Posterior vena cava (tissue), 2 donors: ENCODE measurements at regions not wholly inside any gene's neighbourhood (a gene's known extent, or its start where the extent isn't known, plus 50 kb on each side); places are given as distances from the start of the nearest gene placed in this dataset.

ENCODE experiments used
- DNase-seq: peaks from one replicate; pipeline ENCODE4 v3.0.0-alpha.2; 2020; ENCODE audit warnings: low spot score
- intact Hi-C, 2 donors: fragments of 100-400 bp; cut with DNase I; formaldehyde crosslinking; loops; one replicate each; pipeline versions ENCODE4 v1.14.1 to v1.14.2; 2022 to 2023
- donor health status: DM: yes; HTN: yes; CAD: no.
- donor health status: DM: yes; HTN: yes; CAD: no.

DNA sequence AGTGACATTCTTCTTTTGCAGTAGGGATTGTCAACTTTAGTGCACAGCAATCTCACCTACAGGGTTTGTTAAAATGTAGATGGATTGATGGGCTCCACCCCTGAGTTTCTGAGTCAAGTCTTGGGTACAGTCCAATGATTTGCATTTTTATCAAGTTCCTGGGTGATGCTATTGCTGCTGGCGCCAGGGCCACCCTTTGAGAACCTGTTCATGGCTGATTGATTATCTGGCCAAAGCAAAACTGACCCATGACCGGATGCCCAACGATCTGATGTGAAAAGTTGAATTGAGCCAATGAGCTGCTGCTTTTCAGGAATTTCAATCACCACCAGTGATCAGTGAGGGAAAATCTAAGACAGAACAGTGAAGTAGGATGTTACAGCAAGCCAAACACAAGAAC lies 675.3 kb downstream of the TMEM182 start:
- DNase-seq: no peak
- intact Hi-C loops: no loop called here

DNA sequence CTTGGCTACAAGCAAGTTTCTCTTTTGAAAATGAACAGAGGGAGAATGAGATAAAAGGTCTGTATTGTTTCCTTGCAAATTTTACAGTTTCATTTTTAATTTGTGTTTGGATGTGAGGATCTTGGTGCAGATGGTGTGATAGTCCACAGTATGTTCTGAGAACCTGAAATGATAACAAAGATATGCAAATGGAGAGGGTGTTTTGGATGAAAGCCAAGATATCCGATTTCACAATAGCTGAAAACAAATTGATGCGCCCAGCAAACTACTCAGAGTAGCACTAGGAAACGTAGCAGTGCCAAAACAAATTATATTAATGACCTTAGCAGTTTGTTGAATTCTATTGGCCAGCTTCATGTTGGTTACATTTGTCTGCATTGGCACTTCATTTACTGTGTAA lies 683.5 kb downstream of the TMEM182 start:
- intact Hi-C loops: no loop called here

DNA sequence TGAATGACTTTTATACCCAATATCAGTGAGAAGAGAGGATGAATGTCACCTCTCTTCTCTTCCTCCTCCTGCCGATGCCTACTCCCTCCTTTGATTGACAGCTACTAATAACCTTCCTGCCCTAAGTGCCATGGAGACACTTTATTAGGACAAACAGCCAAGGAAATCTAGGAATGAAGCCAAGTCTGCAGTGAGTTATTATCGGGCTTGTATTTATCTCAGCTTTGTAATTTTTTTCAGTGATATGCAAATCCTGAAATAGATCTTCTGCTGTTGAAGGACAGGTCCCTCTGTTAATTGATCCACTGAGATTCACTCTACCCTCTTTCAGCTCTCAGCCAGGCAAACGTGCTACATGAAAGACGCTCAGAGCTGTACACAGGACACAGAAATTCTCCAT lies 686.7 kb downstream of the TMEM182 start:
- no peak for DNase-seq
- intact Hi-C loops: no loop called here

More for the DNA sequence above, 683.5 kb downstream of the TMEM182 start:
- DNase-seq: no peak

DNA sequence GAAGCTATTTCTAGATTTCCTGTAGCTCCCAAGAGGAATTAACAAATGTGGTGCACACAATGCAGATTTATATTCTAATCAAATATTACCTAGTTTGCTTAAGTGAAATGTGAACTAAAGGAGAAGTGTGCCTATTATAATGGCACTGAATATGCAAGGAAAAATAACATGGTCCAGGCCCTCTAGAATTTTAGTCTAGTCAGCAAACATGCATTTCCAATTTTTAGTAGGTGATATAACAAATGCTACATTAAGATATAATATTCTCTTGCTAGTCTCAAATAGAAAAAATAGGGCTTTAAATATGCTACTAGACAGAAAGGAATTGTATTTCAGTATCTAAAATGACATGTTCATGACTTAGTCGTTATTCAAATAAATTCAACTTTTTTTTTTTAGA lies 689.5 kb downstream of the TMEM182 start:
- DNase-seq: no peak
- intact Hi-C loops: no loop called here

DNA sequence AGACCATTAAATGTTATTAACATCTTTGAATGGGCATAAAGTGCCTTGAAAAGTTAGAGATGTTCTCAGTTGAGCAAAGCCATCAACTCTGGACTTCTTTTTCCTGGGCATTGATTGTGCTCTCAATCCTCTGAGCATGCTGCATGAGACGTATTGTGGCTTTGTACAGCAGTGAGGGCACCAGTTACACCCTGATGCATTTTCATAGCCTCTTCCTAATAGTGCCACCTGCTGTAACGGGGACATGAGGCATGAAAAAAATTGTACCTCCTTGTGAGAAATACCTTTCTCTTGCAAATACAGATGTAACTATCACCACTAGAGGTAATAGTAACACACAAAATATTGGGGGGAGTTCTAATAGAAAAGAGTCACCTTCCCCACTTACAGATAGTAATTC lies 697.5 kb downstream of the TMEM182 start:
- intact Hi-C loops: no loop called here
- DNase-seq: no peak

DNA sequence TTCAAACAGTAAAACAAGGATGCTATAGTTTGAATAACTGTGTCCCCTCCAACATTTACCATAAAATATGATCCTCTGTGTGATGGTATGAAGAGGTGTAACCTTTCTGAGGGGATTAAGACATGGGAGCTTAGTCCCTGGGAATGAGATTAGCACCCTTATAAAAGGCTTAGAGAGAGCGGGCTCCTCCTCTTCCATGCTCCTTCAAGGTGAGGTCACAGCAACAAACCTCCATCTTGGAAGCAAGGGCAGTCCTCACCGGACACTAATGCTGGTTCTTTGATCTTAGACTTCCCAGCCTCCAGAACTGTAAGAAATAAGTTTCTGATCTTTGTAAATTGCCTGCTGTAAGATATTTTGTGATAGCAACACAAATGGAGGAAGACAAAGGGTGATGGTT lies 700.3 kb downstream of the TMEM182 start:
- intact Hi-C loops: no loop called here
- DNase-seq: no peak

DNA sequence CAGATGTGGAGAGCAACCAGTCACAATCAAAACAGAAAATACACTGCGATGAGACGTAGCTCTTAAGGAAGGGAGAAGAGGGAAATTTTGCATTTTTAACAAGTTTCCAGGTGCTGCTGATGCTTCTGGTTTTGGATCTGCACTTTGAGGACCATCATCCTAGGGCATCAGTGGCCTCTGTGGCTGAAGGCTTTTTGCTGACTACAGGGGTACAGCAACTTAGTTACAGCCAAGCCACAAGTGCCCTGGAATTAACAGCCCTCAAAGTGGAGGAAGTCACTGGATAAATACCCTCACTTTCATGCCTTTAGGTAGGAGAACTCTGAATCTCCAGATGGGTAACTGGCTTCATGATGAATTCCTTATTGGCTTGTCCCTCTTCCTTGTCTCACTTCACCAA lies 700.9 kb downstream of the TMEM182 start:
- intact Hi-C loops: no loop called here
- no peak for DNase-seq

DNA sequence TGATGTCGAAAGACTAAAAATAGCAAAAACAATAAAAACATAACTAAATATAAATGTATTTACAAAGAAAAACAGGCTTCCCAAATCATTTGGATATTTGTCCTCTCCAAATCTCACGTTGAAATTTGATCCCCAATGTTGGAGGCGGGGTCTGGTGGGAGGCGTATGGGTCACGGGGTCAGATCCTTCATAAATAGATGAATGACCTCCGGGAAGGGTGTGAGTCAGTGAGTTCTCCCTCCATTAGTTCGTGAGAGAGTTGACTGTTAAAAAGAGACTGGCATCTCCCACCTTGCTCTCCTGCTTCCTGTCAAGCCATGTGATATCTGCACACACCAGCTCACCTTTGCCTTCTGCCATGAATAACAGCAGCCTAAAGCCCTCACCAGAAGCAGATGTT lies 703.0 kb downstream of the TMEM182 start:
- intact Hi-C loops: no loop called here
- no peak for DNase-seq

DNA sequence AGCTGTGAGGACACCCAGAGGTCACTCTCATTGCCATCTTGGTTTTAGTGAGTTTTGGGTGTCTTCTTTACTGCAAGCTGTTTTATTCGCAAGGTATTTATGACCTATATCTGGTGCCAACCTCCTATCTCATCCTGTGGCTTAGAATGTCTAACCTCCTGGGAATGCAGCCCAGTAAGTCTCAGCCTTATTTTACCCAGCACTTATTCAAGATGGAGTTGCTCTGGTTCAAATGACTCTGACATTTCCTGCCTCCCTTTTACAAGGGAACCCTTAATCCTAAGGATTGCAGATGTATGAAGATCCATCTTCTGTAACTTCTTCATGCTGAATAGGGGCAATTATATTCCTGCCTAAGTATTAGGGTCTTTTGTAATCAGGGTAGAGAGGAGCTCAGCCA lies 708.0 kb downstream of the TMEM182 start:
- DNase-seq: no peak
- intact Hi-C loops: no loop called here

DNA sequence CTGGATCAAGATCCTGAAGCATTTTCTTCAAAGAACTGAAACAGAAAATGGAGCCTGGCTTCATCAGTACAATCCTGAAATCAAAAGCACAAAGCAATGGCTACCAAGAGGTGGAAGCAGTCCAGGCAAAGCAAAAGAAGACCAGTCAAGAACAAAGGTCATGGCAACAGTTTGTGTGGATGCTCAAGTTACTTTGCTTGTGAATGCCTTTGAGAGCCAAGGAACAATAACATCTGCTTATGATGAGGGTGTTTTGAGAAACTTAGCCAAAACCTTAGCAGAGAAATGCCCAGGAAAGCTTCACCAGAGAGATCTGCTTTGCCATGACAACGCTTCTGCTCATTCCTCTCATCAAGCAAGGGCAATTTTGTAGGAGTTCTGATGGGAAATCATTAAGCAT lies 723.1 kb downstream of the TMEM182 start:
- intact Hi-C loops: no loop called here
- DNase-seq: no peak

DNA sequence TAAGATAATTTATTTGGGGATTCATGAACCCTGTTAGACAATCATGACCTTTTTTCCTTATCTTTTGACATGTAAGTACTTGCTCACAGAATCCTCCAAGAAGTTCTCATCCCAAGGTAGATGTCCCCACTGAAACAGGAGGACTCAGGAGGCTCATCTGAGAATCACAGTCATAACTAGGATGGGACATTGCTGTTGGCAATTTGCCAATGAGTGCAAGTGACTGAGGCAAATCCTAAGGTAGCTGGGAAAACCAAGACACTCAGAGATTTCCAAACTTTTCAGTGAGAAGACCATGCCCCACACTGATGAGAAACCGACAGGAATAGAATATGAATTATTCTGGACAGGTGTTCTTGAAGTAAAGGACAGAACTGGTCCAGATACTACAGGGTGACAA lies 735.0 kb downstream of the TMEM182 start:
- intact Hi-C loops: no loop called here
- DNase-seq: no peak

DNA sequence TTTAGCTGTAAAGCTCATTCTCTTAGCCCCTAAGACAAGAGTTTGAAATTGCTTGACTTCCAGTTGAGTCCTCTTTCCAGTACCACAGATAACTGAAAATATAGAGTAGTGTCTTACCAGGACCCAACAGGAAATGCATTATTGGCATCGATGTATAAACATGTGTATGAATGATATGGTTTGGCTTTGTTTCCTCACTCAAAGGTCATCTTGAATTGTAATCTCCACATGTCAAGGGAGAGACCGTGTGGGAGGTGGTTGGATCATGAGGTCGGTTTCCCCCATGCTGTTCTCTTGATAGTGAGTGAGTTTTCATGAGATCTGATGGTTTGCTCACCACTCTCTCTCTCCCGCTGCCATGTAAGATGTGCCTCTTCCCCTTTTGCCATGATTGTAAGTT lies 745.0 kb downstream of the TMEM182 start:
- intact Hi-C loops: no loop called here
- DNase-seq: no peak

DNA sequence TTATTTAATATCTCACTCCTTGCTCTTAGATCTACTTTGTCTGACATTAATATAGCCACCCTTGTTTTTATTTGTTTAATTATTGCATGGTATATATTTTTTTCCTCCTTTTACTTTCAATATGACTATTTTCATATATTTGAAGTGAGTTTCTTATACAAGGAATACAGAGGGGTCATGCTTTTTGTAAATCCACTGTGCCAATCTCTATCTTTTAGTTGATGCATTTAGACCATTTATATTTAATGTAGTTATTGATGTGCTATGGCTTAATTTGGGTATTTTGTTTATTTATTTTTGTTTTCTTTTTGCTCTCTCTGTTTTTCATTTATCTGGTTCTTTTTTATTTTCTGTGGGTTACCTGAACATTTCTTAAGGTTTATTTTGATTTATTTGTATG lies 750.6 kb downstream of the TMEM182 start:
- intact Hi-C loops: no loop called here
- no peak for DNase-seq

DNA sequence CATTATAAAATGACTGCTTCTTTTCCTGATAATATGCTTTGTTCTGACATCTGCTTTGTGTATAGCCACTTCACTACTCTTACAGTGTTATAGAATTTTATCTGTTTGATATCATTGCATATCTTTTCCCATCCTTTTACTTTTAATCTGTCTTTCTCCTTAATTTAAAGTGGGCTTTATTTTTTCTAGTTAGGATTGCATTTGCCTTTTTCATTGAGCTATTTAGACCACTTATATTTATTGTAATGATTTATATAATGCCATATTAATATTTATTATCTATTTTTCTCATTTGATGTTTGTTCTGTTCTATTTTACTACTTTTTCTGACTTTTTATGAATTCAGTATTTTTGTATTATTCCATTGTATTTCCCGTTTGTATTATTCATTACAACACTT lies 758.7 kb downstream of the TMEM182 start:
- DNase-seq: no peak
- intact Hi-C loops: no loop called here

DNA sequence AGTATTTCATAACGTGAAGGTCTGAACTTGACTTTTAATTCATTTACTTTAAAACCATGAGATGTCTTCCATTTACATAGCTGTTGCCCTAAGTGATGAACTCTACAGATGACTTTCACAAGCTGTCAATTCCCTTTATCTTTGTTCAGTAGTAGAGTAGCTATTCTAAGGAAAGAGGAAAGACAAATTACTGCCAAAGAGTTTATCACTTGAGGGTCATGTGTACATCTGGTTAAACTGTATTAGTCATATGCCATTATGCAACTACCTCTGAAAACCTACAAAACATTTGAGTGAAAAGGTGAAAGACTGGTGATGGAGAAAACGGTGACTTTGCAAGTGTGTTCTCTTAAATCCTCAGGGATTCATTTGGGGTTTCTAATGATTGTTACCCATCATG lies 763.9 kb downstream of the TMEM182 start:
- intact Hi-C loops: no loop called here
- no peak for DNase-seq

DNA sequence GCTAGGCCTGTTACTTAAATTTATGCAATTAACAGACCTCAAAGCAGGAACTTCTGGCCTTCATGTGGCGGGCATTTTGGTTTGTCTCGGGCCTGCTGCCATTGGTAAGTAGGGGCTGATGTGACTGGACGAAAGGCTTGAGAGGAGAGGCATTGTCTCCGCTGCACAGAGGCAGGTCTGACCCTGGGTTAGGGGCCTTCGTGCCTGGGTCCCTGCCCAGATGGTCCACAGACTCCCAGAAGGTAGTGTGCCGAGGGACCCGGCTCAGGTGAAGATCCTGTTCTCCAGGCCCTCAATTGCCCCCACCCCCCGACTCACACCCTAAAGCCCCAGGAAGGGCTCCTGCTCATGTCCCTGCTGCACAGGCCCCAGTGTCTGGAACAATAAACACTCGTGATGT lies 764.9 kb downstream of the TMEM182 start:
- intact Hi-C loops: no loop called here
- no peak for DNase-seq

DNA sequence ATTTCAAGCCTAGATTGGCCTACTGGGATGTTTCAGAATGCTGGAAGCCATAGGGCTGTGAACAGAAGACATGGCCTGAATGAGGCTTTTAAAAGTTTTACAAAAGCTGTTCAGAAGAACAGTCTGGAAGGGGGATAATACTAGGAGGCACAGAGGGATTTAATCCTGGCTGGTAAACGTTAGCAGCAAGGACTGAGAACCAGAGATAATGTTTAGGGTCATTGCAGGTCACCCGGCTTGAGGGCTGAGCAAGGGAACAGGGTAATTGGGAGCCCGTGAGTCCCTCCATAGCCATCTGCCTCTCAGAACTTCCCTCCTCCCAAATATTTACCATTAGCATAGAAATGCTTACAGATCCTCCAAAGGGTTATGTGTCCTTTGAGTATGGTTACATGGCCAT lies 765.4 kb downstream of the TMEM182 start:
- intact Hi-C loops: no loop called here
- DNase-seq: no peak

DNA sequence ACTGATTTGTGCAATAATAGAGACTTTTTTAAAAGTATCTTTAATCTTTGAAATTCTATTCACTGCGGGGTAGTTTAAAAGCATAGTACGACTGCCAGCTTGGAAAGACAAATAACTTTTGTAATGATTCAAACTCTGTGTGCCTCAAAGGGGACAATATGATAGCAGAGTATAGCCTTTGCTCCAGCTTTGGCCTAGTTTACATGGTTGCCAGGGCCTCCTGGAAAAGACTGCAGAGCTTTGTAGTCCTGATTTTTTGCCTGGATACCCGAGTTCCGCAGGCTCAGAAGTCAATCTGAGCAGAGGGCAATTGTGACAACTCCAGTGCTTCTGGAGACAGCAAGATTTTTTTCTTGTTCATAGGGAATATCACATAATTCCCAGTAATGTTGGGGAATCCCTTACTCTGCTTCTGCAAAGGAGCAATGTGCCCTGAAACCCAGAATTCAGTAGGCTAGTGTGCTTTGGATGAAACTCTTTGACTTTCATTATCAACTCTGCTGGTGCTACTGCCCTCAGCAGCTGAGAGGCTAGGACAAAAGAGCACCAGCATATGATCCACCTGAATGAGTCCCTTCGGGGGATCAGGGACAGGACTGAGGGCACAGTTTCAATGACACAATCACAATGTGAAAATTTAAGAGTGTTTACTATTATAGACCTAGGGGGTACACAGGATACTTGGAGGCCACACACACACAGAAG lies 768.1 kb downstream of the TMEM182 start:
- DNase-seq: no peak
- intact Hi-C loops: no loop called here

DNA sequence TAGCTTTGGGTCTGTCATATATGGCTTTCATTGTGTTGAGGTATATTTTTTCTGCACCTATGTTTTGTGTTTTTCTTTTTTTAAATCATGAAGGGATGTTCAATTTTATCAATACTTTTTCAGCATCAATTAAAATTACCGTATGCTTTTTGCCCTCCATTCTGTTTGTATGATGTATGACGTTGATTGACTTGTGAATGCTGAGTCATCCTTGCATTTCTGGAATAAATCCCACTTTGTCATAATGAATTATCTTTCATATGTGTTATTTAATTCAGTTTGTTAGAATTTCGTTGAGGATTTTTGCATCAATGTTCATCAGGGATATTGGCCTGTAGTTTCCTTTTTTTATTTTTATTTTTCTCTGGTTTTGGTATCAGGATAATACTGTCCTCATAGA lies 790.9 kb downstream of the TMEM182 start:
- intact Hi-C loops: loop anchor here in 1 of 2 donors (10.0 kb wide), 1 partner anchor 1552 kb away; no protein-coding TSS in a partner anchor
- no peak for DNase-seq

DNA sequence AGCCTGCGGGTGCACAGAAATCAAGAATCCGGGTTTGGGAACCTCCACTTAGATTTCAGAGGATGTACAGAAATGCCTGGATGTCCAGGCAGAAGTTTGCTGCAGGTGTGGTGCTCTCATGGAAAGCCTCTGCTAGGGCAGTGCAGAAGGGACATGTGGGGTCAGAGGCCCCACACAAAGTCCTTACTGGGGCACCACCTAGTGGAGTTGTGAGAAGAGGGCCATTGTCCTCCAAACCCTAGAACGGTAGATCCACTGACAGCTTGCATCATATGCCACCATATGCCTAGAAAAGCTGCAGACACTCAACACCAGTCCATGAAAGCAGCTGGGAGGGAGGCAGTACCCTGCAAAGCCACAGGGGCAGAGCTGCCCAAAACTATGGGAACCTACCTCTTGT lies 833.0 kb downstream of the TMEM182 start:
- intact Hi-C loops: no loop called here
- DNase-seq: no peak

DNA sequence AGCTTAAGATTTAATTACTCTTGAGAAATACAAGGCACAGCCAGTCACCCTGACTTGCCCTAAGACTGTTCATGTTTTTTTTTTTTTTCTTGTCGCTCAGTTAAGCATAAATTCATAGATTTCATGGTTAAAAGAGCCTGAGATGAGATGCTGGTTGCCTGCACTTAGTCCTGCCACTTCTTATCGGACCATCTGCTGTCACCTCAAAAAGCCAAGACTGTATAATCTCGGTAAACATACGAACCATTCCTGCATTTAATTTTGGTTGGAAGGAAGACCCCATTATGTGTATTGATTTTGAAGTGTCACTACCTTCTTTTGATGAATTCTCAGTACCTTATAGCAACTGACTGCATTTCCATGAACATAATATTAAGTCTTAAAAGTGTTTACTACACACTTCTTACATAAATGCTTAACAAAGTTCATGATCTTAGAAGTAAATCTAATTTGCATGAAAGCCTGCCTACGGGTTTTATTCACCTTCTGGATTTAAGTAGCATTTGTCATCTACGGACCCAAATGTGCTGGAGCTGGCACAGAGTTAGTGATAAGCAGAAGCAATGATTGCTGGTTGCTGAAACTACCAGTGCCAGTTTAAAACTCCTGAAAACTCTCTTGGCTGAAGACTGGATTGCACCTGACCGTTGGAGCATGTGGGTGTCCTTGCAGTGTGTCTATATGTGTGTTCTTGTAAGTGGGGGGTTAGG lies 843.4 kb downstream of the TMEM182 start:
- intact Hi-C loops: no loop called here
- DNase-seq: no peak
